ENCODE measurements at regions not wholly inside any gene's neighbourhood (a gene's known extent, or its start where the extent isn't known, plus 50 kb on each side); places are given as distances from the start of the nearest gene placed in this dataset.

GRCh38 chr2:200740907-200741306, 70.8 kb upstream of the BZW1 start:
- no peaks in the 10 kb centered on the region for H3K9me3 ChIP-seq (replicated peaks in 1 of 2; ENCODE audit: control insufficient read depth in 1 of 2, insufficient read depth in 1 of 2, low read length in 2 of 2)
- H3K4me2 ChIP-seq (replicated peaks; ENCODE audit: extremely low read depth, low read length, poor library complexity, severe bottlenecking), result no peak overlapping the region
- H3K4me1 ChIP-seq (ENCODE audit: control insufficient read depth in 1 of 2, insufficient read depth in 2 of 2, low read length in 2 of 2), result no peaks in the 10 kb centered on the region
- Mint-ChIP-seq H3K27me3 (ENCODE audit: low read depth in 3 of 3) (peaks cover 0 to 9% (median 0%) of the 10 kb centered on the region in 3 donors), H3K4me3 (no peak overlapping the region), H3K9me3 (no peaks in the 10 kb centered on the region), H3K4me1 (no peaks in the 10 kb centered on the region), H3K27ac (peak overlapping the region in 1 of 7 donors; percentile 54), H3K36me3 (peaks cover 2 to 6% of the 10 kb centered on the region in 2 donors)
- no peaks in the 10 kb centered on the region for H3K79me2 ChIP-seq (ENCODE audit: insufficient read depth, low read length)
- no peak for DNase-seq
- TF ChIP-seq CTCF (IDR thresholded peaks at IDR 0.05), result no peak
- 91% methylated on average over 4 of the region's 6 CpGs for WGBS (ENCODE audit: insufficient coverage)
- no peak overlapping the region for H3K4me3 ChIP-seq (replicated peaks in 1 of 3; ENCODE audit: low read depth in 2 of 3, low read length in 3 of 3)
- no peak overlapping the region for H2AFZ ChIP-seq (ENCODE audit: insufficient read depth, low read depth, low read length, poor library complexity, severe bottlenecking)
- H4K20me1 ChIP-seq (ENCODE audit: insufficient read depth, low read length), result no peaks in the 10 kb centered on the region
- intact Hi-C loops (cut with micrococcal nuclease), result no loop called here
- H3K27ac ChIP-seq (ENCODE audit: low read depth in 1 of 2, low read length in 2 of 2), result no peak overlapping the region
- no peaks in the 10 kb centered on the region for H3K27me3 ChIP-seq (ENCODE audit: control insufficient read depth in 2 of 2, insufficient read depth in 2 of 2, low read length in 2 of 2)
- no peak overlapping the region for H3K9ac ChIP-seq (ENCODE audit: insufficient read depth, low read length, poor library complexity, severe bottlenecking)
- H3K36me3 ChIP-seq (replicated peaks in 1 of 2; ENCODE audit: control insufficient read depth in 1 of 2, insufficient read depth in 2 of 2, low read length in 2 of 2), result no peaks in the 10 kb centered on the region

GRCh38 chr2:200741468-200742202, 70.1 kb upstream of the BZW1 start:
- no peaks in the 10 kb centered on the region for H3K4me1 Mint-ChIP-seq
- Histone ChIP-seq H3K9ac (ENCODE audit: insufficient read depth, low read length, poor library complexity, severe bottlenecking) (no peak overlapping the region), H3K27ac (ENCODE audit: low read depth in 1 of 2, low read length in 2 of 2) (no peak overlapping the region), H3K4me3 (replicated peaks in 1 of 3; ENCODE audit: low read depth in 2 of 3, low read length in 3 of 3) (no peak overlapping the region), H3K36me3 (replicated peaks in 1 of 2; ENCODE audit: control insufficient read depth in 1 of 2, insufficient read depth in 2 of 2, low read length in 2 of 2) (no peaks in the 10 kb centered on the region), H4K20me1 (ENCODE audit: insufficient read depth, low read length) (no peaks in the 10 kb centered on the region), H3K79me2 (ENCODE audit: insufficient read depth, low read length) (no peaks in the 10 kb centered on the region), H3K27me3 (ENCODE audit: control insufficient read depth in 2 of 2, insufficient read depth in 2 of 2, low read length in 2 of 2) (no peaks in the 10 kb centered on the region), H3K9me3 (replicated peaks in 1 of 2; ENCODE audit: control insufficient read depth in 1 of 2, insufficient read depth in 1 of 2, low read length in 2 of 2) (no peaks in the 10 kb centered on the region), H3K4me2 (replicated peaks; ENCODE audit: extremely low read depth, low read length, poor library complexity, severe bottlenecking) (no peak overlapping the region), H2AFZ (ENCODE audit: insufficient read depth, low read depth, low read length, poor library complexity, severe bottlenecking) (no peak overlapping the region), H3K4me1 (ENCODE audit: control insufficient read depth in 1 of 2, insufficient read depth in 2 of 2, low read length in 2 of 2) (no peaks in the 10 kb centered on the region)
- no peaks in the 10 kb centered on the region for H3K9me3 Mint-ChIP-seq
- intact Hi-C loops (cut with micrococcal nuclease), result no loop called here
- peaks cover 2 to 7% of the 10 kb centered on the region in 2 donors for H3K36me3 Mint-ChIP-seq
- no peak for TF ChIP-seq CTCF (IDR thresholded peaks at IDR 0.05)
- peaks cover 0 to 11% (median 0%) of the 10 kb centered on the region in 3 donors for H3K27me3 Mint-ChIP-seq (ENCODE audit: low read depth in 3 of 3)
- DNase-seq, result no peak
- 95% methylated on average over 3 of the region's 8 CpGs for WGBS (ENCODE audit: insufficient coverage)
- H3K27ac Mint-ChIP-seq, result no peak overlapping the region
- no peak overlapping the region for H3K4me3 Mint-ChIP-seq

Measured in CD14-positive monocyte (primary cell).